ENCODE measurements at regions not wholly inside any gene's neighbourhood (a gene's known extent, or its start where the extent isn't known, plus 50 kb on each side); places are given as distances from the start of the nearest gene placed in this dataset.

DNA sequence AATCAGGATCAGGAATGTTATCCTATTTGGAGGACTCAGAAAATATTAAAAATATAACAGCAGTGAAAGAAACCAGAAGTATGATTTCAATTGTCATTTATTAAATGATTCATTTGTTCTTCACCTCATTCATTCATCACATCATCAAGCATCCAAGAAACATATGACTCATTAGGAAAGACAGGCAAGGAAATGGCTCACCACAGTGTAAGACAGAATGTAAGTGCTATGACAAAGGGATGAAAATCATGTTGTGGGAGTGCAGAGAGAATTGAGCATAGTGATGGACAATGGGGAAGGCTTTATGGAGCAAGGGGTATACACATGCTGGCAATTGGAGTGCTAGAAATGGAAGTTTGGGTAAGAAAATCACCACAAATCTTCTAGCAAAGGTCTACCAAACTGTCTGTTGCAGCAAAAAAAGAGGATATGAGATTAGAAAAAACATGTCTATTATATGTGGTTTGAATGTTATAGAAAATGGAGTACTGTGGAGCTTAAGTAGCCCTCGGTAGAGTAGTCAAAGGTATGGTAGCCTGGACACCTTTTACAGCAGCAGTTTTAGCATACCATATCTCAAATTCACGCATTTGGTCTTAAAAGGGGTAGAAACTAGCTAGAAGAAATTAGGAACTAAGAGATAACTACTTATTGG, 111.1 kb upstream of the GPR149 start:
- H3K27ac ChIP-seq (ENCODE audit: low read depth in 1 of 2, low read length in 2 of 2) = no peak overlapping the region
- no peaks in the 10 kb centered on the region for H3K36me3 ChIP-seq (ENCODE audit: control insufficient read depth in 1 of 2, insufficient read depth in 2 of 2, low read length in 1 of 2)
- H3K4me3 ChIP-seq (ENCODE audit: low read length in 2 of 2) = no peak overlapping the region
- DNase-seq = no peak
- no peaks in the 10 kb centered on the region for H3K4me1 ChIP-seq (ENCODE audit: control insufficient read depth in 1 of 2, insufficient read depth in 2 of 2, low read length in 2 of 2)
- intact Hi-C loops (cut with DNase I) = no loop called here
- no peaks in the 10 kb centered on the region for H3K27me3 ChIP-seq (ENCODE audit: control insufficient read depth in 1 of 2, insufficient read depth in 2 of 2, low read length in 1 of 2)
- WGBS, 2 donors = 87 to 95% methylated on average over 2 of the region's 2 CpGs
- ATAC-seq (ENCODE audit: low FRiP score) = no peak
- H3K9me3 ChIP-seq (ENCODE audit: control insufficient read depth, low read length) = no peaks in the 10 kb centered on the region

DNA sequence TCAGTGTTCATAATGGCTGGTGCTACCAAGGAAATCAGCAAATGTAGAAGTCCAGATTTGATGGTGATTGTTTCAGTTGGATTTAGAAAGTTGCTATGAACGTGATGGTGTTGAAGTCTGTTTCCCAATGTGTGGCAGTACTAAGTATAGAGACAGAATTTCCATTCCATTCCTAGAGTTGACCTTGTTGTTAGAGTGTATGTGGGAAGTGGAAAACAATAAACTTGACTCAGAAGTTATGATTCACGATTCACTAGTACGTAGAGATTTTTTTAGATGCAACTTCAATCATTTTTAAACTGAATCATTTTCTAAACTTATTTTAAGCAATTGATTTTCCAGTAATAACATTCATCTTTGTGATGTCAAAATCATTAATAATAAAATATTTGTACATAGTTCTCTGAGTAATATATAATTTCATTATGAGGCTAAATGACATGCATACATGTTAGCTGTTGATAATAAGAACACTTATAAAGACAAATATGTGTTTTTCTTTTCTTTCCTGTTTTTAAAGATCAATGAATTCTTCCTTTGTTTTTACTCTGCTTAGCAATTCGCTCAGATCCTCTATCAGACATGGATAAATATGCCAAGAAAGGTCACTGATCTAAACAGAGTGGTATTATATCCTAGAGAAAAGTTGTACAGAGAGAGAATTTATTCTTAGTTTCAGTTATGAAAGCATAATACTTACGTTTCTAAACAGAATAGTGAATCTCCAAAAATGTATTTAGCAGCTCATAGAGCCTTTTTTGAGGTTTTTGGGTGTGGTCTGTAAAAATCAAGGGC, 108.8 kb upstream of the GPR149 start:
- Histone ChIP-seq H3K36me3 (ENCODE audit: control insufficient read depth in 1 of 2, insufficient read depth in 2 of 2, low read length in 1 of 2) (no peaks in the 10 kb centered on the region), H3K4me3 (ENCODE audit: low read length in 2 of 2) (no peak overlapping the region), H3K27me3 (ENCODE audit: control insufficient read depth in 1 of 2, insufficient read depth in 2 of 2, low read length in 1 of 2) (no peaks in the 10 kb centered on the region), H3K9me3 (ENCODE audit: control insufficient read depth, low read length) (no peaks in the 10 kb centered on the region), H3K4me1 (ENCODE audit: control insufficient read depth in 1 of 2, insufficient read depth in 2 of 2, low read length in 2 of 2) (no peaks in the 10 kb centered on the region), H3K27ac (ENCODE audit: low read depth in 1 of 2, low read length in 2 of 2) (no peak overlapping the region)
- 43 to 48% methylated on average over 5 of the region's 5 CpGs for WGBS, 2 donors
- intact Hi-C loops (cut with DNase I) = no loop called here
- no peak for ATAC-seq (ENCODE audit: low FRiP score)
- DNase-seq = no peak

DNA sequence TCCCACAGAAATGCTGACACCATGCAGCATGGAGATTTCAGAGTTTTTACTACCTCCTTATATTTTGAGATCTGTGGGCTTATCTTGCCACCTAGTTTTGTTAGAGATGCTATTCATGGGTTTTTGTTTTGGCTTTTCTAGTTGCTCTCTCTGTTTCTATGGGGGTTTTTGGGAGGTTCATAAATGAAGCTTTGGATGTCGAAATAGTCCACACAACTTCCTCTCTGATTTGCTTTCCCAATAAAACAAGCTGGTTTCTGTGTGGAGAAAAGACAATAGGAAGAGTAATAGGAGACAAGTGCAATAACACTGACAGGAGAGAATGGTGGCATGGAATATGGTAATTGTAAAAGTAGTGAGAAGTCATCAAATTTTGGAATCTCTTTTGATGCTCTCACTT, 106.8 kb upstream of the GPR149 start:
- ATAC-seq (ENCODE audit: low FRiP score) = no peak
- intact Hi-C loops (cut with DNase I) = no loop called here
- Histone ChIP-seq H3K27ac (ENCODE audit: low read depth in 1 of 2, low read length in 2 of 2) (no peak overlapping the region), H3K4me3 (ENCODE audit: low read length in 2 of 2) (no peak overlapping the region), H3K36me3 (ENCODE audit: control insufficient read depth in 1 of 2, insufficient read depth in 2 of 2, low read length in 1 of 2) (no peaks in the 10 kb centered on the region), H3K27me3 (ENCODE audit: control insufficient read depth in 1 of 2, insufficient read depth in 2 of 2, low read length in 1 of 2) (no peaks in the 10 kb centered on the region), H3K4me1 (ENCODE audit: control insufficient read depth in 1 of 2, insufficient read depth in 2 of 2, low read length in 2 of 2) (no peaks in the 10 kb centered on the region), H3K9me3 (ENCODE audit: control insufficient read depth, low read length) (no peaks in the 10 kb centered on the region)
- WGBS, 2 donors = 83 to 90% methylated on average over 1 of the region's 1 CpG
- DNase-seq = no peak

DNA sequence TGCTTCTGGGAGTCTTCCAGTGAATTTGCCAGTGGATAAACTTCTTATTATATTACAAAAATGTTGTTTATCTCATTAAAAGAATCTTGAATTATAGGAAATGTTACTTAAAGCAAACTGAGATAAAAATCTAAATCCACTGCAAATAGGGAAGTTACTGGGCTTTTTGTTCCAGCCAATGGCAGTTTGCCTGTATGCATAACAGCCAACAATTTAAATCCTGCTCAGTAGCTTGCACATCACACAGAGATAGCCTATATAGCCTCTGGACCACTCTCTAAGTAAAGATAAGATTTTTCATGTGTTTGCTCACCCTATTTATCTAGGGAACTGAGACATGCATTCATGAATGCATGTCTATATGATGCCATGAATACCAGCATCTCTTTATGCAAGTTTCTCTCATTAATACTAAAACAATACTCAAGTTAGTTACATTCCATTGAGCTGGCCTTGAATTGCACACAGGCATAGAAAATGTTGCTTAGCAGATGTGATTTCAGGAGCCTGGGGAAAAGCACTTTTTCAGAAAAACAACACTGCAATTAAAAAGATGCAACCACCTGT, 92.1 kb upstream of the GPR149 start:
- DNase-seq = no peak
- no peaks in the 10 kb centered on the region for H3K27me3 ChIP-seq (ENCODE audit: control insufficient read depth in 1 of 2, insufficient read depth in 2 of 2, low read length in 1 of 2)
- H3K9me3 ChIP-seq (ENCODE audit: control insufficient read depth, low read length) = no peaks in the 10 kb centered on the region
- ATAC-seq (ENCODE audit: low FRiP score) = no peak
- intact Hi-C loops (cut with DNase I) = no loop called here
- no peaks in the 10 kb centered on the region for H3K4me1 ChIP-seq (ENCODE audit: control insufficient read depth in 1 of 2, insufficient read depth in 2 of 2, low read length in 2 of 2)
- H3K4me3 ChIP-seq (ENCODE audit: low read length in 2 of 2) = no peak overlapping the region
- no peaks in the 10 kb centered on the region for H3K36me3 ChIP-seq (ENCODE audit: control insufficient read depth in 1 of 2, insufficient read depth in 2 of 2, low read length in 1 of 2)
- no peak overlapping the region for H3K27ac ChIP-seq (ENCODE audit: low read depth in 1 of 2, low read length in 2 of 2)

DNA sequence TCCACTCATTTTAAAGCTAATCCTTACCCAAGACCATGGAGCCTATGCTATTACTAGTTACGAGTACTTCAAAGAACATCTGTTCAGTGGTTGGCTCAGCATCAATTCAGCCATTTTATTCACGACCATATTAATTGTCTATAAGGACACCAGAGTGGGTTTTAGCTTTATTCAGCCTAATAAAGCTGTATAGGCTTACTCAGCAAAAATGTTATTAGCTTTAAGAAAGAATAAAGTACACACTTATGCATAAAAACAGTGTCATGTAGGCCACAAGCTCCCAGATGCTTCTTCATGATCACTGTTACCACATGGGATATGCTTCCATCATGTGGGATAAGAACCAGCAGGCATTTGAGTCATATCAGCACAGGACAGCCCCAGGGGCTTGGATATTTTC, 87.4 kb upstream of the GPR149 start:
- Histone ChIP-seq H3K9me3 (ENCODE audit: control insufficient read depth, low read length) (no peaks in the 10 kb centered on the region), H3K4me3 (ENCODE audit: low read length in 2 of 2) (no peak overlapping the region), H3K27me3 (ENCODE audit: control insufficient read depth in 1 of 2, insufficient read depth in 2 of 2, low read length in 1 of 2) (no peaks in the 10 kb centered on the region), H3K4me1 (ENCODE audit: control insufficient read depth in 1 of 2, insufficient read depth in 2 of 2, low read length in 2 of 2) (no peaks in the 10 kb centered on the region), H3K27ac (ENCODE audit: low read depth in 1 of 2, low read length in 2 of 2) (no peak overlapping the region), H3K36me3 (ENCODE audit: control insufficient read depth in 1 of 2, insufficient read depth in 2 of 2, low read length in 1 of 2) (no peaks in the 10 kb centered on the region)
- WGBS, 2 donors = 60 to 66% methylated on average over 2 of the region's 2 CpGs
- ATAC-seq (ENCODE audit: low FRiP score) (no peak), DNase-seq (no peak)
- intact Hi-C loops (cut with DNase I) = no loop called here

DNA sequence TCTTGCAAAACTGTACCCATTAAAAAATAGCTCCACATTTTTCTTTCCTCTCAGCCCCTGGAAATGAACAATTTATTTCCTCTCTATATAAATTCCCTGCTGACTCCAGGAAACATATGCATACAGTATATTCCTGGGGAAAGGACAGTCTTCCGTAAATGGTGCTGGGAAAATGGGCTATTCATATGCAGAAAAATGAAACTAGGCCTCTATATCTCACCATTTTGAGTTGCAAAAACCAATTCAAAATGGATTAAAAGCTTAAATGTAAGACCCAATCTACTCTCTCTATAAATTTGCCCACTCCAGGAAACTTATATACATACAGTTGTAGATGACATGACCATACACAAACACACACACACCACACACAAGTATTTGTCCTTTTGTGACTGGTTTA, 85.9 kb upstream of the GPR149 start:
- ATAC-seq (ENCODE audit: low FRiP score) = no peak
- no peaks in the 10 kb centered on the region for H3K27me3 ChIP-seq (ENCODE audit: control insufficient read depth in 1 of 2, insufficient read depth in 2 of 2, low read length in 1 of 2)
- H3K4me3 ChIP-seq (ENCODE audit: low read length in 2 of 2) = no peak overlapping the region
- 81 to 86% methylated on average over 1 of the region's 1 CpG for WGBS, 2 donors
- H3K9me3 ChIP-seq (ENCODE audit: control insufficient read depth, low read length) = no peaks in the 10 kb centered on the region
- intact Hi-C loops (cut with DNase I) = no loop called here
- no peaks in the 10 kb centered on the region for H3K36me3 ChIP-seq (ENCODE audit: control insufficient read depth in 1 of 2, insufficient read depth in 2 of 2, low read length in 1 of 2)
- H3K4me1 ChIP-seq (ENCODE audit: control insufficient read depth in 1 of 2, insufficient read depth in 2 of 2, low read length in 2 of 2) = no peaks in the 10 kb centered on the region
- H3K27ac ChIP-seq (ENCODE audit: low read depth in 1 of 2, low read length in 2 of 2) = no peak overlapping the region
- no peak for DNase-seq

DNA sequence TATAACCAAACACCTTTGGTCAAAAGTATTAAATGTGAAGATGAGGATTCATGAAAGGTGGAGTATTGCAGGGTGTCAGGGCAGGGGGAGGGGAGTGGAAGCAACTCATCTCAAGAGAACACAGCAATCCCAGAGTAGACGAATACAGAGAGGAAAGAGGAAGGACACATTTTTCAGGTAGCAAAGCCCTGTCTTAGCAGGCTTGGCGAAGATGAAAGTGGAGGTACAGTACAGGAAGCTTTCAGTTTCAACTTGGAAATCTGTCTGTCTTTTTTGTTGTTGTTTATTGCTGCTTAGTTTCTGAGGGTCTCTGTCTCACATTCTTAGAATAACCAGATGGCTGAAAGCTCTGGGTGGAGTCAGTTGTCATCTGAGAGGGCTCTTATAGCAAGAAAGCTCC, 80.8 kb upstream of the GPR149 start:
- Histone ChIP-seq H3K4me3 (ENCODE audit: low read length in 2 of 2) (no peak overlapping the region), H3K9me3 (ENCODE audit: control insufficient read depth, low read length) (no peaks in the 10 kb centered on the region), H3K27ac (ENCODE audit: low read depth in 1 of 2, low read length in 2 of 2) (no peak overlapping the region), H3K27me3 (ENCODE audit: control insufficient read depth in 1 of 2, insufficient read depth in 2 of 2, low read length in 1 of 2) (no peaks in the 10 kb centered on the region), H3K4me1 (ENCODE audit: control insufficient read depth in 1 of 2, insufficient read depth in 2 of 2, low read length in 2 of 2) (no peaks in the 10 kb centered on the region), H3K36me3 (ENCODE audit: control insufficient read depth in 1 of 2, insufficient read depth in 2 of 2, low read length in 1 of 2) (no peaks in the 10 kb centered on the region)
- ATAC-seq (ENCODE audit: low FRiP score) = no peak
- intact Hi-C loops (cut with DNase I) = no loop called here
- DNase-seq = no peak
- 67 to 78% methylated on average over 2 of the region's 2 CpGs for WGBS, 2 donors

DNA sequence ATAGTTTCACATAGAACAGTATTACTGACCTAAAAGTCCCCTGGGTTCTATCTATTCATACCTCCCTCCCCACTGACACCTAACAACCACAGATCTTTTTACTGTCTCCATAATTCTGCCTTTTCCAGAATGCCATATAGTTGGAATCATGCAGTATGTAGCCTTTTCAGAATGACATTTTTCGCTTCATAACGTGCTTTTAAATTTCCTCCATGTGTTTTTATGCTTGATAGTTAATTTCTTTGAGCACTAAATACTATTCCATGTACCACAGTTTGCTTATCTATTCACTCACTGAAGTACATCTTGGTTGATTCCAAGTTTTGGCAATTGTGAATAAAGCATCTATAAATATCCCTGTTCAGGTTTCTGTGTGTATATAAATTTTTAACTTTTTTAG, 77.7 kb upstream of the GPR149 start:
- WGBS, 2 donors = 77 to 79% methylated on average over 2 of the region's 2 CpGs
- Histone ChIP-seq H3K9me3 (ENCODE audit: control insufficient read depth, low read length) (no peaks in the 10 kb centered on the region), H3K27ac (ENCODE audit: low read depth in 1 of 2, low read length in 2 of 2) (no peak overlapping the region), H3K4me3 (ENCODE audit: low read length in 2 of 2) (no peak overlapping the region), H3K27me3 (ENCODE audit: control insufficient read depth in 1 of 2, insufficient read depth in 2 of 2, low read length in 1 of 2) (no peaks in the 10 kb centered on the region), H3K4me1 (ENCODE audit: control insufficient read depth in 1 of 2, insufficient read depth in 2 of 2, low read length in 2 of 2) (no peaks in the 10 kb centered on the region), H3K36me3 (ENCODE audit: control insufficient read depth in 1 of 2, insufficient read depth in 2 of 2, low read length in 1 of 2) (no peaks in the 10 kb centered on the region)
- DNase-seq (no peak), ATAC-seq (ENCODE audit: low FRiP score) (no peak)
- intact Hi-C loops (cut with DNase I) = no loop called here

DNA sequence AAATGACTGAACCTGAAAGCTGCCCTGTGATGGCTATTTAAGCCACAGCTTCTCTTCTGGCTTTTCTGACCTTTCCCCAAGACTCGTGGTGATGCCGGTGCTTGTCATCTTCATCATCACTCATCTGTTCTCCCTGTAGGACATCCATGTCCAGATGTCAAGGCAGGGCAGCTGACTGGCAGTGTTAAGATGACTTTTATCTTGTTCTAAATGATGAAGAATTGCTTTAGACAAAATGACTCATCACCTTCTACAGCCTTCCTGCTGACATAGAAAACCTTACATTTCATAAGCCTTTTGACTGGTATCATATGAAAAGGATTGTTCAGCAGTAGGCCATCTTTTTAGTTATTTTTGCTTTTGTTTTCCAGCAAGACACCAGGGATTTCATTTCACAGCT, 67.0 kb upstream of the GPR149 start:
- no peak for DNase-seq
- no peak for ATAC-seq (ENCODE audit: low FRiP score)
- H3K4me1 ChIP-seq (ENCODE audit: control insufficient read depth in 1 of 2, insufficient read depth in 2 of 2, low read length in 2 of 2) = no peaks in the 10 kb centered on the region
- intact Hi-C loops (cut with DNase I) = no loop called here
- no peak overlapping the region for H3K4me3 ChIP-seq (ENCODE audit: low read length in 2 of 2)
- WGBS, 2 donors = 44 to 52% methylated on average over 2 of the region's 2 CpGs
- H3K9me3 ChIP-seq (ENCODE audit: control insufficient read depth, low read length) = no peaks in the 10 kb centered on the region
- no peaks in the 10 kb centered on the region for H3K27me3 ChIP-seq (ENCODE audit: control insufficient read depth in 1 of 2, insufficient read depth in 2 of 2, low read length in 1 of 2)
- H3K27ac ChIP-seq (ENCODE audit: low read depth in 1 of 2, low read length in 2 of 2) = no peak overlapping the region
- H3K36me3 ChIP-seq (ENCODE audit: control insufficient read depth in 1 of 2, insufficient read depth in 2 of 2, low read length in 1 of 2) = no peaks in the 10 kb centered on the region

Data from aorta (tissue), 5 donors.